ENCODE measurements at regions not wholly inside any gene's neighbourhood (a gene's known extent, or its start where the extent isn't known, plus 50 kb on each side); places are given as distances from the start of the nearest gene placed in this dataset.

DNA sequence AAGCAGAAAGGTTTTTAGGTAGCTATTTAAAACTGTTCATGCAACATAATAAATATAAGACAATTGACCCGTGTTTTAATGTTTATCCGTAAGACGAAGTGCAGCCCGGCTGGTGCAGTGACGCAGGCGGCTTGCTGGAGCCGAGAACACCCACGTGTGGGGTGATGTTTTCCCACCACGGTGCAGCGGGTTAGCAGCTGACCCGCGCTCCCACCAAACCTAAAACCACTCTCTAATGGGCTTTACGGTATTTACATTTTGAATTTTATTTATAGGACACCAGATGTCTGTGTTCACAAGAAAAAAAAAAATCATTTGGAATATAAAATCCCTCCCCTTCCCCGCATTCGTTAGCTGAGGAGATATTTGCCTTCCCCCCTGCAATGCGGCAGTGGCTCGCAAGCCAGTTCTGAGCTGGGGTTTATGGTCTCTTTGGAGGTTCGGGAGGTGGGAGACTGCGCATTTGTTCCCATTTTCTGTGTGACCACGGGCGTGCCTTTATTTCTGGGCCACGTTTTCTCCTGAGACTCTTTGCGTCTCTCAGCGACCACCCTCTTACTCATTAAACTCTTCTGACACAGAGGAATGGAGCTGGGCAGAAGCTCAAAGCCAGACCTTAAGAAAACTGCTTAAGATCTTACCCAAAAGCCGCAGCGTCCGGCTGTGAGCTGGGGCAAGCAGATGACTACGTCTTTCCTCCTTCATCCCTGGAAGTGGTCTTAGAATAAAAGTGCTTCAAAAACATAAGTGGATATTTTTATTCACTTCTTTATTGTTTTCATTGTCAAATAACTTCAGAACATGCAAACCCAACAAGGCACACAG lies 301.1 kb downstream of the IRF8 start:
- TF ChIP-seq CTCF (IDR thresholded peaks at IDR 0.05): no peak
- TF ChIP-seq POLR2A (IDR thresholded peaks at IDR 0.05): no peak
